ENCODE measurements at regions not wholly inside any gene's neighbourhood (a gene's known extent, or its start where the extent isn't known, plus 50 kb on each side); places are given as distances from the start of the nearest gene placed in this dataset.
"Not testable (repeated sequence)": the region's sequence is repeated elsewhere in the genome, so short reads cannot be mapped to it uniquely, and the experiment has no call there.

DNA sequence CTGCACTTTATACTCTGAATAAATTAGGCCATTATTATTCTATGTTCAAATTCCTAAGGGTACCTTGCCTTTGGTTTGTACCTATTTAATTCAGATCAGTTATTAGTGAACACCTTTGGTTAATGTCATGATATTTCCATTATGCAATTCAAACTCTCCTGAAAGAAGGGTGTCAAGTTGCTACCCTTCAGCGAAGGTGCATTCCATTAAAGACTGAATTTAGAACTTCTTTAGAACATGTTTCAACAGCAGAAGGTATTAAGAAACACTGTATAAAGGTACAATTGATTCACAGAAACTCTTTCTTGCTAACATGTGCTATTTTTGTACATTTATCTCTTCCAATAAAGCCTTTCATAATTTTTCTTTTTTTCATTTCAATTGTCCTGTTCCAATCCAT is 1545.4 kb upstream of the PCDH10 start:
- no peak for DNase-seq

DNA sequence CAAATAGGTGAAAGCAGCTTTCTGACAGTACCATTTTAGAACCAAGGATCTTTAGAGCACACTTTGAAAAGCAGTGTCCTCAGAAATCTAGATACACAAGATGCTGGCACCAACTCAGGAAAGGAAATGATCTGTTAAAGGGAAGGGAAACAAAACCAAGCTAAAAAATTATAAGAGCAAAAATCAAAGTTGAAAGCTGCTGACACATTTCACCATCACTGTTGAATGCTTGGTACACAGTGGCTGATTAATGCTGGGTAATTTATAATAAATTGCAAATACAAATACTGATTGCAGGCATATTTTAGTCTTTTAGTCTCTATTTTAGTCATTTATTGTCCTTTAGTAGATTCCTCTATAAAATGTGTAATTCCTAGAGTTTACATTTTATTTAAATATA is 1540.1 kb upstream of the PCDH10 start:
- no peak for DNase-seq

DNA sequence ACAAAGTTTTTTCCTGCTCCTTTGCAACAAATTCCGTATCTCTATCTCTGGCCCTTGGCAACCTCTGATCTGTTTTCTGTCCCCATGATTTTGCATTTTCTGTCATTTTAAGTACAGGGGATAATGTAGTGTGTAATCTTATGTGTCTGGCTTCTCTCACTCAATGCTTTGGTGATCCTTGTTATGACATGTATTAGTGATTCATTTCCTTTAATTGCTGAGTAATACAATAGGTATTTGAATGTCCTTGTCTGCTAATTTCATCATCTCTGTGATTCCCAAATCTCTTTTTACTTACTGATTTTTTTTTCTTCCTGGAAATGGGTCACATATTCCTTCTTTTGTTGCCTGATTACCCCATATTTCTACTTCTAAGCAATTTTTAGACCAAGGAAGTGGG is 1538.6 kb upstream of the PCDH10 start:
- not testable (repeated sequence) for DNase-seq

DNA sequence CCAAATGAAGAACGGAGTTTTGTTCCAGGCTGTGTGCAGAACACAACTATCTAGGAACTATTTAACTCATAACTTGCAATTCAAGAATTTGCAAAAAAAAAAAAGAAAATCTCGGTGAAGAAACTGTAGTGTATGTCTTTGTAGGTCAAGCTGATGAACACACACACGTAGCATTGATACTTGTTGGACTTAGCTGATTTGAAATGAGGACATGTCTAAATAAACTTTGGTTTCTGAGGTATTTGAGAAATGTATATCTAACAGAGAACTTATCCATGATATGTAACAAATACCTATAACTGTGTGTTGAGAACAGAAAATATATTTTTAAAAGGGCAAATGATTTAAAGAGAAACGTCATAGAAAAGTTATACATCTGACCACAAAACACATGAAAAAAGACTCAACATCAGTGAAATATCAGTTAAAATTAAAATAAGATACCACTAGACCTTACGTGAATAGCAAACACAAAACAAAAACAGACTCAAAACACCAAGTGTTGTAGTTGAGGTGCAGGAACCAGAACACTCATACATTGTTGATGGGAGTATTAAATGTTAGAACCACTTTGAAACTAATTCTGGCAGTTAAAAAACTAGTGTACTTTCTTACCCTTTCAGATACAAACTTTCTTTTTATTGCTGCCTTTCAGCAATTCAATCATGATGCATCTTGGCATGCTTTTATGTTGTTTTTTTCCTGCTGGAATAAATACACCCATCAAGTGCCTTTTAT is 1535.8 kb upstream of the PCDH10 start:
- no peak for DNase-seq

DNA sequence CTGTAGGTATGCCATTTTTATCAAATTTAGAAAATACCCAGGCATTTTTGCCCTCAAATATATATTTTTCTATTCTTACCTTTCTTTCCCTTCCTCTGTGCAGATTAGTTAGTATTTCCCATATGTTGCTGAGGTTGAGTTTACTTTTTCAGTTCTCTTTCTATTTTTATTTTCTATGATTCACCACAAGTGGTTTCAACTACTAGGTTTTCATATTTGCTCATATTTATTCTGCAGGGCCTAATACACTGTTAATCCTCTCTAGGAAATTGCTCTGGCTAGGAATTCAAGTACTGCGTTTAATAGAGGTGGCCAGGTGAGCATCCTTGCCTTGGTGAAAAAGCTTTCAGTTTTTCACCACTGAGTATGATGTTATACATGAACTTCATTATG is 1535.3 kb upstream of the PCDH10 start:
- DNase-seq: no peak

DNA sequence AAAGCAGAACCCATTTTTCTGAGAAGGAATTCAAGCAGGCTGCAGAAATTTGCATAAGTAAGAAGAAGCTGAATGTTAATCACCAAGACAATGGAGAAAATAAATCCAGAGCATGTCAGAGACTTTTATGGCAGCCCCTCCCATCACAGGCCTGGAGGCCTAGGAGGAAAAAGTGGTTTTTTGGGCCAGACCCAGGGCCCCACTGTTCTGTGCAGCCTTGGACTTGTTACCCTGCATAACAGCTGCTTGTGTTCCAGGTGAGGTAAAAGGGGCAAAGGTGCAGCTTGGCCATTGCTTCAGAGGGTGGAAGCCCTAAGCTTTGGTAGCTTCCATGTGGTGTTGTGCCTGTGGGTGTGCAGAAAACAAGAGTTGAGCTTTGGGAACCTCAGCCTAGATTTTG is 1516.2 kb upstream of the PCDH10 start:
- DNase-seq: no peak

DNA sequence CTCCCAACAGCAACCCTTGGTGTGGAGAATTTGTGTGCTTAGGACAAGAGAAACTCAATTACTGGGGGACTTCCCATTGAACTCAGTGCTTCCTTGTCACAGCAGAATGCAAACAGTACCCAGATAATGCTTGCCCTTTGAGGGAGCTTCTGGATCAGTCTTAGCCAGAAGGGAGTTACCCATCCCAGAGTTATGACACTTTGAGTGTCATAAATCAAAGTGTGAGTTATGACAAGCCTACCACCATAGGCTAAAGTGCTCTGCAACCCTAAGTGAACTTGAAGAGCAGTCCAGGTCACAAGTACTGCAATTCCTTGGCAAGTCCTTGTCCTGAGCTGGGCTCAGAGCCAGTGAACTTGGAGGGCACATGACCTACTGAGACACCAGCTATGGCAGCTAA is 1513.9 kb upstream of the PCDH10 start:
- DNase-seq: no peak

DNA sequence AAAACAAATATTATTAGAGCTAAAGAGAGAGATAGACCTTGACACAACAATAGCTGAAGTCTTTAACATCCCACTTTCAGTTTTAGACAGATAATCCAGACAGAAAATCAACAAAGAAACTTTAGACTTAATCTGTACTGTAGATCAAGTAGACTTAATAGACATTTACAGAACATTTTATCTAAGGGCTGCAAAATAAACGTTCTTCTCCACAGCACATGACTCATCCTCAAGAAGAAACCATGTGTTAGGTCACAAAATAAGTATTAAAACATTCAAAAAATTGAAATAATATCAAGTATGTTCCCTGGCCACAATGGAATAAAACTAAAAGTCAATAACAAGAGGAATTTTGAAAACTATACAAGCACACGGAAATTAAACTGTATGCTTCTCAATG is 1510.3 kb upstream of the PCDH10 start:
- DNase-seq: no peak

DNA sequence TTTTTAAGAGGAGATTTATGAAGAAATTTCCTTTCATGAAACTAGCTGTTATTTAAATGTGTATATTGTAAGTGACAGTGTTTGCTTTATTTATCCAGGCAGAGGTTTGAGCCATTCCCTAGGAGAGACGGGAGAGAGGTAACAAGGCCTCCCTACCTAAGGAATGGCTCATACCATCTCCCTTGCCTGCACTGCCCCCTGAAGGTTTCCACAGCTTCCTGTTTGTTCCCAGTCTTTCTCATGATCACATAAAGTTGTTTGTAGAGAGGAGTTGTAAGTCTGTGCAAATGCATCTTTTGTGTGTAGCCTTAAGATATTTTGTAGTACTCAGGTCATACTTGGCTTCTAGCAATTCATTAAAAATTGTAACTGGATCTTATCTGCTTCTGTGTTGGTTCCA is 1504.5 kb upstream of the PCDH10 start:
- no peak for DNase-seq

DNA sequence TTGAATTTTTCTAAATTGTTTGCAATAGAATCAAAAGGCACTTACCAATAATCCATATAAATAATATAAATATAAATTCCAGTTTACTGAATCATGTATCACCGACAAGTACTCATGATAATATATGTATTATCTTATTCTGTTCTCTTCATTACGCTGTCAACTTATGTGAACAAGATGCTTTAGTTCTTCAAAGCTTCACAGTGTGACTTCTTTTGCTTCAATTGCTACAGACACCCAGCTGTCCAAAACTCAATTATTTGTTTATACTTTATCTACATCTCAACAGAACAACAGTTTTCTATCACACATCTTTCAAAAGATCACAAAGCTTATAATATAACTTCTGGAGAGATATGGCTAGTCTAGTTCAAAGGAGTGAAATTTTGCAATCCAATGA is 1499.9 kb upstream of the PCDH10 start:
- no peak for DNase-seq

DNA sequence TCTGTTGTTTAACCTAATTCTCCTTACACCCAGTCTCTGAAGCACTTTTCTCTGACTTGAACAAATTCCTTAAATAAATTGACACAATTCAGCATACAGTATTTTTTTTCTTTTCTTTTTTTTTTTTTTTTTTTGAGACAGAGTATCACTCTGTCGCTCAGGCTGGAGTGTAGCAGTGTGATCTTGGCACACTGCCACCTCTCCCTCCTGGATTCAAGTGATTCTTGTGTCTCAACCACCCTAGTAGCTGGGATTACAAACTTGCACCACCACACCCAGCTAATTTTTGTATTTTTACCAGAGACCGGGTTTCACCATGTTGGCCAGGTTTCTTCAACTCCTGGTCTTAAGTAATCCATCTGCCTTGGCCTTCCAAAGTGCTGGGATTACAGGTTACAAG is 1498.1 kb upstream of the PCDH10 start:
- no peak for DNase-seq

DNA sequence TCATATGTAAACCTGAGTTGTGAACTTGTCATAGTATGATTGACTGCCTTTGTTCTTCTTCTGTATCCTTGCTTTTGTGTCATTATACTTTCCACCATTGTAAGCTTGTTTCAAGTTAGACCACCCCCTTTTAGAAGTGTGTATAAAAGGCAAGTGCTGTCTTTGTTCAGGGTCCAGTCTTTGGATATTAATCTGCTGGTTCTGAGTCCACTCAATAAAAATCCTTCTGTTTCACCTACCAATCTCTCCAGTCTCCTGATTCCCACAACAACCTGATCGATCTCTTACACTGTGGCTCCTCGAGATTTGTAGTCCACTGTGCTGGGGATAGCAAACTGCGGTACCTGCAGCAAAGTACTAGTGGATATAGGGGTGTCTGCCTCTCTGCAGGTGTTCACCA is 1465.8 kb upstream of the PCDH10 start:
- not testable (repeated sequence) for DNase-seq

DNA sequence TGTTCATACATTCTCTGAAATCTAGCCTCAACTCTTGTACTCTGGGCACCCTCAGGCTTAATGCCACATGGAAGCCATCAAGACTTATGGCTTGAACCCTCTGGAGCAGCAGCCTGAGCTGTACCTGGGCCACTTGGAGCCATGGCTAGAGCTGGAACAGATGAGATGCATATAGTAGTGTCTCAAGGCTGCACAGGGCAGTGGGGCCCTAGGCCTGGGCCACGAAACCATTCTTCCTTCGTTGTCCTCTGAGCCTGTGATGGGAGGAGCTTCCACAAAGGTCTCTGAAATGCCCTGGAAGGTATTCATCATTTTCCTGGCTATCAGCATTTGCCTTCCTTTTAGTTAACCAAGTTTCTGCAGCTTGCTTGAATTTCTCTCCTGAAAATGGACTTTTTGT is 1427.2 kb upstream of the PCDH10 start:
- no peak for DNase-seq

DNA sequence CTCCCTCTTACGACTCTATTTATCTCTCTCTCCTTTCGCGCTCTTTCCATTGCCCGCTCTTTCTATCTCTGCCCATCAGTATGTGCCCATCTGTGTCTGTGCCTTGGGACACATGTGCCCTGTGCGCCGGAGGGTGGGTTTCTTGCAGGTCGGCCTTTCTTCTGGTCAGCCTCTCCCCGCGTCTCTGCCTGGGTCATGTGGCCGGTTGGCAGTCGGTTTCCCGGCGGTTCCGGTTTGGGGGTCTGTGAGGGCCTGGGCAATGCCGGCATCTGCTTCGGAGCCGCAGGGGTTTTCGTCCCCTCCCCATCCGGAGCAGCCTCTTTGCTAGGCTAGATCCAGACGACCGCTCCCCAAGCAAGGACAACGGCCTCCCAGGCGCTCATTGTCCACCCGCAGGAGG is 1426.0 kb upstream of the PCDH10 start:
- DNase-seq: not testable (repeated sequence)

DNA sequence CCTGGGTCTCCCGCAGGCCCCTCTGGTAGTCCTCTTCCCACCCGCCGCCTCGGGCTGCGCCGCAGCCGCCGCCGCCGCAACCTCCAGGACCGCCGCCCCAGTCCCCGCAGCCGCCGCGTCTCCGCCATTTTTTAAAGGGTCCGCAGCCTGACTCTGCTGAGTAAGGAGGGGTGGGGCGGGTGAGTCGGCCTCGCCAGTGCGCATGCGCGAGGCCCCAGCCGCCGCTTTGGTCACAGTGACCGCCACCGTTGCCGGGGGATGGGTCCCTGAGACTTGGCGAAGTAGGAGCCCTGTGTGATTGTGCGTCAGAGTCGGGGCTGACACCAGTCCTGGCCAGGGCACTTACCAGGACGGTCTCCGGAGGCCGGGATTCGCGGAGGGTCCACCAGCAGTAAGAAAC is 1424.2 kb upstream of the PCDH10 start:
- DNase-seq: not testable (repeated sequence)

DNA sequence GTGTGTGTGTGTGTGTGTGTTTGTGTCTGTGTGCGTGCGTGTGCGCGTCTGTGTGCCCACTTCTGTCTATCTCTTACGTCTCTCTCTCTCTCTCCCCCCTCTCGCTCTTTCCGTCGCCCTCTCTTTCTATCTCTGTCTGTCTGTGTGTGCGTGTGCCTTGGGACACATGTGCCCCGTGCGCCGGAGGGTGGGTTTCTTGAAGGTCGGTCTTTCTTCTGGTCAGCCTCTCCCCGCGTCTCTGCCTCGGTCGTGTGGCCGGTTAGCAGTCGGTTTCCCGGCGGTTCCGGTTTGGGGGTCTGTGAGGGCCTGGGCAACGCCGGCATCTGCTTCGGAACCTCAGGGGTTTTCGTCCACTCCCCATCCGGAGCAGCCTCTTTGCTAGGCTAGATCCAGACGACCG is 1423.6 kb upstream of the PCDH10 start:
- not testable (repeated sequence) for DNase-seq

DNA sequence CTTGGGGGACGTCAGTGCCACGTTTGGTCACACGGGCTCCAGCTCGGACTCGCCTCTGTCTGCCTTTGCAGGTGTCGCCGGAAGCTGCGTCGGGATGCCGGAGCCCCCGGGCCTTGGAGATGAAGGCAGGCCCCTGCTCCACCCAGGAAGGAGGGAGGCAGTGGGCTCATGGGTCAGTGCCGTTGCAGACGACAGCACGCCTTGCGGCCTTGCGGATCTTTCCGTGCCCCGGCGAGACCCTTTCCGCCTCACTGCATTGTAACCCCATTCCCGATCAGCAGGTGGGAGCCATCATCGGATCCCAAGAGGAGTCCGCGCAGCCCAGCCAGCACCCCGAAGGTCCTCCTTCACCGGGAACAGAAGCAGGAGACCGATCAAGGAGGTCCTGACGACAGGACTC is 1422.2 kb upstream of the PCDH10 start:
- not testable (repeated sequence) for DNase-seq

DNA sequence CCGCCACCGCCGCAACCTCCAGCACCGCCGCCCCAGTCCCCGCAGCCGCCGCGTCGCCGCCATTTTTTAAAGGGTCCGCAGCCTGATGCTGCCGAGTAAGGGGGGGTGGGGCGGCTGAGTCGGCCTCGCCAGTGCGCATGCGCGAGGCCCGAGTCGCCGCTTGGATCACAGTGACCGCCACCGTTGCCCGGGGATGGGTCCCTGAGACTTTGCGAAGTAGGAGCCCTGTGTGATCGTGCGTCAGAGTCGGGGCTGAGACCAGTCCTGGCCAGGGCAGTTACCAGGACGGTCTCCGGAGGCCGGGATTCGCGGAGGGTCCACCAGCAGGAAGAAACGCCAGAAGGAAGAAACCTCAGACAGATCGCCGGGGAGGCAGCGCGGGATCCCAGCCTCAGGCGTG is 1421.7 kb upstream of the PCDH10 start:
- DNase-seq: not testable (repeated sequence)

DNA sequence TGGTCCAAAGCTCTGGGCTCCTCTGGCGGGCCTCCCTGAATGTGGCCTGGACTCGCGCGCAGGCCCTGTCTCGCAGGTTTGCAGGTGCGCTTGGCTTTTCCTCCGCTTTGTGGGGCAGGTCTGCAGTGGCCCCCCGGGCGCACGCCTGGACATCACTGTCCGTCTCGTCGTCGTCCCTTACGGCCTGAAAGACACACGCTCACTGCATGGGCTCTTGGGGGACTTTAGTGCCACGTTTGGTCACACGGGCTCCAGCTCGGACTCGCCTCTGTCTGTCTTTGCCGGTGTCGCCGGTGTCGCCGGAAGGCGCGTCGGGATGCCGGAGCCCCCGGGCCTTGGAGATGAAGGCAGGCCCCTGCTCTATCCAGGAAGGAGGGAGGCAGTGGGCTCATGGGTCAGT is 1419.9 kb upstream of the PCDH10 start:
- not testable (repeated sequence) for DNase-seq

DNA sequence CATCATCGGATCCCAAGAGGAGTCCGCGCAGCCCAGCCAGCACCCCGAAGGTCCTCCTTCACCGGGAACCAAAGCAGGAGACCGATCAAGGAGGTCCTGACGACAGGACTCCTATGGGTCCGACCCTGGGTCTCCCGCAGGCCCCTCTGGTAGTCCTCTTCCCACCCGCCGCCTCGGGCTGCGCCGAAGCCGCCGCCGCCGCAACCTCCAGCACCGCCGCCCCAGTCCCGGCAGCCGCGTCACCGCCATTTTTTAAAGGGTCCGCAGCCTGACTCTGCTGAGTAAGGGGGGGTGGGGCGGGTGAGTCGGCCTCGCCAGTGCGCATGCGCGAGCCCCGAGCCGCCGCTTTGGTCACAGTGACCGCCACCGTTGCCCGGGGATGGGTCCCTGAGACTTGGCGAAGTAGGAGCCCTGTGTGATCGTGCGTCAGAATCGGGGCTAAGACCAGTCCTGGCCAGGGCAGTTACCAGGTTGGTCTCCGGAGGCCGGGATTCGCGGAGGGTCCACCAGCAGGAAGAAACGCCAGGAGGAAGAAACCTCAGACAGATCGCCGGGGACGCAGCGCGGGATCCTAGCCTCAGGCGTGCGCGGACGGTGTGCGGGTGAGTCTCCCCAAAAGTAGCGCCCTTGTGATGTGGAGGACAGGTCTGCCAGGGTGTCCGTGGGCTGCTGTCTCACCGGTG is 1419.2 kb upstream of the PCDH10 start:
- DNase-seq: not testable (repeated sequence)

DNA sequence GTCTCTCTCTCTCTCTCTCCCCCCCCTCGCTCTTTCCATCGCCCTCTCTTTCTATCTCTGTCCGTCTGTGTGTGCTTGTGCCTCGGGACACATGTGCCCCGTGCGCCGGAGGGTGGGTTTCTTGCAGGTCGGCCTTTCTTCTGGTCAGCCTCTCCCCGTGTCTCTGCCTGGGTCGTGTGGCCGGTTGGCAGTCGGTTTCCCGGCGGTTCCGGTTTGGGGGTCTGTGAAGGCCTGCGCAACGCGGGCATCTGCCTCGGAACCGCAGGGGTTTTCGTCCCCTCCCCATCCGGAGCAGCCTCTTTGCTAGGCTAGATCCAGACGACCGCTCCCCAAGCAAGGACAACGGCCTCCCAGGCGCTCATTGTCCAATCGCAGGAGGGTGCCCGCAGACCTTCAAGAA is 1418.5 kb upstream of the PCDH10 start:
- not testable (repeated sequence) for DNase-seq

DNA sequence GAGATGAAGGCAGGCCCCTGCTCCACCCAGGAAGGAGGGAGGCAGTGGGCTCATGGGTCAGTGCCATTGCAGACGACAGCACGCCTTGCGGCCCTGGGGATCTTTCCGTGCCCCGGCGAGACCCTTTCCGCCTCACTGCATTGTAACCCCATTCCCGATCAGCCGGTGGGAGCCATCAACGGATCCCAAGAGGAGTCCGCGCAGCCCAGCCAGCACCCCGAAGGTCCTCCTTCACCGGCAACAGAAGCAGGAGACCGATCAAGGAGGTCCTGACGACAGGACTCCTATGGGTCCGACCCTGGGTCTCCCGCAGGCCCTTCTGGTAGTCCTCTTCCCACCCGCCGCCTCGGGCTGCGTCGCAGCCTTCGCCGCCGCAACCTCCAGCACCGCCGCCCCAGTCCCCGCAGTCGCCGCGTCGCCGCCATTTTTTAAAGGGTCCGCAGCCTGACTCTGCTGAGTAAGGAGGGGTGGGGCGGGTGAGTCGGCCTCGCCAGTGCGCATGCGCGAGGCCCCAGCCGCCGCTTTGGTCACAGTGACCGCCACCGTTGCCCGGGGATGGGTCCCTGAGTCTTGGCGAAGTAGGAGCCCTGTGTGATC is 1417.0 kb upstream of the PCDH10 start:
- not testable (repeated sequence) for DNase-seq

DNA sequence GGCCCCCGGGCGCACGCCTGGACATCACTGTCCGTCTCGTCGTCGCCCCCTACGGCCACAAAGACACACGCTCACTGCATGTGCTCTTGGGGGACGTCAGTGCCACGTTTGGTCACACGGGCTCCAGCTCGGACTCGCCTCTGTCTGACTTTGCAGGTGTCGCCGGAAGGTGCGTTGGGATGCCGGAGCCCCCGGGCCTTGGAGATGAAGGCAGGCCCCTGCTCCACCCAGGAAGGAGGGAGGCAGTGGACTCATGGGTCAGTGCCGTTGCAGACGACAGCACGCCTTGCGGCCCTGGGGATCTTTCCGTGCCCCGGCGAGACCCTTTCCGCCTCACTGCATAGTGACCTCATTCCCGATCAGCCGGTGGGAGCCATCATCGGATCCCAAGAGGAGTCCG is 1414.8 kb upstream of the PCDH10 start:
- not testable (repeated sequence) for DNase-seq

DNA sequence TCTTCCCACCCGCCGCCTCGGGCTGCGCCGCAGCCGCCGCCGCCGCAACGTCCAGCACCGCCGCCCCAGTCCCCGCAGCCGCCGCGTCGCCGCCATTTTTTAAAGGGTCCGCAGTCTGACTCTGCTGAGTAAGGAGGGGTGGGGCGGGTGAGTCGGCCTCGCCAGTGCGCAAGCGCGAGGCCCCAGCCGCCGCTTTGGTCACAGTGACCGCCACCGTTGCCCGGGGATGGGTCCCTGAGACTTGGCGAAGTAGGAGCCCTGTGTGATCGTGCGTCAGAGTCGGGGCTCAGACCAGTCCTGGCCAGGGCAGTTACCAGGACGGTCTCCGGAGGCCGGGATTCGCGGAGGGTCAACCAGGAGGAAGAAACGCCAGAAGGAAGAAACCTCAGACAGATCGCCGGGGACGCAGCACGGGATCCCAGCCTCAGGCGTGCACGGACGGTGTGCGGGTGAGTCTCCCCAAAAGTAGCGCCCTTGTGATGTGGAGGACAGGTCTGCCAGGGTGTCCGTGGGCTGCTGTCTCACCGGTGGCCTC is 1414.2 kb upstream of the PCDH10 start:
- not testable (repeated sequence) for DNase-seq
